Prostate gland (tissue), 2 donors: ENCODE measurements at regions not wholly inside any gene's neighbourhood (a gene's known extent, or its start where the extent isn't known, plus 50 kb on each side); places are given as distances from the start of the nearest gene placed in this dataset.

ENCODE experiments used
- DNase-seq: peaks from one replicate; pipeline ENCODE4 v3.0.0-alpha.2; 2019; ENCODE audit warnings: low spot score
- H3K27ac ChIP-seq, 2 donors: fragments of 200-600 bp; sonication (generic); 2 replicates each; pipeline ENCODE4 v1.5.1; 2017 to 2019
- H3K27me3 ChIP-seq: fragments of 200-600 bp; sonication (generic); replicated peaks from 2 replicates; pipeline ENCODE4 v1.5.1; 2019; ENCODE audit not compliant: insufficient read depth
- H3K36me3 ChIP-seq, 2 donors: fragments of 200-600 bp; sonication (generic); 1 replicate in 1 of 2; 2 replicates in 1 of 2; pipeline versions ENCODE4 v1.5.1 to v1.8.1; 2017 to 2019
- H3K4me1 ChIP-seq: fragments of 200-600 bp; sonication (generic); replicated peaks from 2 replicates; pipeline ENCODE4 v1.5.1; 2019
- H3K4me3 ChIP-seq, 2 donors: fragments of 200-600 bp; sonication (generic); 2 replicates each; pipeline ENCODE4 v1.5.1; 2017 to 2019
- H3K9me3 ChIP-seq: fragments of 200-600 bp; sonication (generic); 2 replicates; pipeline ENCODE4 v1.5.1; 2017
- CTCF ChIP-seq, 4 experiments: fragments of 200-600 bp in 2 of 4; fragments of 450-650 bp in 2 of 4; sonication (generic) in 2 of 4; IDR thresholded peaks; 1 replicate in 3 of 4; 2 replicates in 1 of 4; pipeline ENCODE4 v1.5.1; 2016 to 2019; ENCODE audit warnings: antibody characterized with exemption in 4 of 4, mild to moderate bottlenecking in 2 of 4, moderate library complexity in 2 of 4
- POLR2A ChIP-seq: fragments of 450-650 bp; IDR thresholded peaks from one replicate; pipeline ENCODE4 v1.6.1; 2016; ENCODE audit warnings: antibody characterized with exemption, mild to moderate bottlenecking
- POLR2AphosphoS5 ChIP-seq: sonication (generic); formaldehyde crosslinking; IDR thresholded peaks from one replicate; pipeline ENCODE4 v1.6.1; 2017; ENCODE audit warnings: antibody characterized with exemption
- WGBS: methylation state at CpG from one replicate; pipeline ENCODE4 v1.1.5; 2018; 5-methylcytosine and 5-hydroxymethylcytosine counted together
- intact Hi-C: fragments of 100-400 bp; cut with DNase I; formaldehyde crosslinking; loops from one replicate; pipeline ENCODE4 v1.14.2; 2022

- no peaks in the 10 kb centered on the region for H3K9me3 ChIP-seq
- no peaks in the 10 kb centered on the region for H3K27me3 ChIP-seq
- no peaks in the 10 kb centered on the region for H3K36me3 ChIP-seq
- DNase-seq: no peak
- no peak overlapping the region for H3K27ac ChIP-seq
- H3K4me1 ChIP-seq: no peaks in the 10 kb centered on the region
- TF ChIP-seq POLR2A: no peak
- no peak for TF ChIP-seq POLR2AphosphoS5
- no peak for TF ChIP-seq CTCF (IDR thresholded peaks at IDR 0.05)
- intact Hi-C loops: no loop called here
- H3K4me3 ChIP-seq: no peak overlapping the region
These were observed 109.6 kb upstream of the DPYD start for GRCh38 chr1:98030483-98030882.

- 77% methylated on average over 6 of the region's 6 CpGs for WGBS
These were observed 108.0 kb upstream of the DPYD start for GRCh38 chr1:98028800-98029199.

GRCh38 chr1:98027103-98027705 lies 106.4 kb upstream of the DPYD start:
- intact Hi-C loops: no loop called here

More at GRCh38 chr1:98028800-98029199, 108.0 kb upstream of the DPYD start:
- Histone ChIP-seq H3K27ac (no peak overlapping the region), H3K4me1 (no peaks in the 10 kb centered on the region), H3K9me3 (no peaks in the 10 kb centered on the region), H3K36me3 (no peaks in the 10 kb centered on the region), H3K4me3 (no peak overlapping the region), H3K27me3 (no peaks in the 10 kb centered on the region)
- intact Hi-C loops: no loop called here
- DNase-seq: no peak
- TF ChIP-seq CTCF (IDR thresholded peaks at IDR 0.05): no peak
- no peak for TF ChIP-seq POLR2A
- no peak for TF ChIP-seq POLR2AphosphoS5

GRCh38 chr1:98025858-98026257 lies 105.0 kb upstream of the DPYD start:
- no peaks in the 10 kb centered on the region for H3K9me3 ChIP-seq
- no peaks in the 10 kb centered on the region for H3K4me1 ChIP-seq
- WGBS: 78% methylated on average over 3 of the region's 3 CpGs

More at GRCh38 chr1:98027103-98027705, 106.4 kb upstream of the DPYD start:
- H3K9me3 ChIP-seq: no peaks in the 10 kb centered on the region
- no peak overlapping the region for H3K4me3 ChIP-seq
- no peak overlapping the region for H3K27ac ChIP-seq
- DNase-seq: no peak
- no peaks in the 10 kb centered on the region for H3K4me1 ChIP-seq
- TF ChIP-seq POLR2A (no peak), POLR2AphosphoS5 (no peak), CTCF (IDR thresholded peaks at IDR 0.05) (no peak)
- no peaks in the 10 kb centered on the region for H3K27me3 ChIP-seq
- H3K36me3 ChIP-seq: no peaks in the 10 kb centered on the region
- WGBS: 85% methylated on average over 2 of the region's 2 CpGs

More at GRCh38 chr1:98025858-98026257, 105.0 kb upstream of the DPYD start:
- intact Hi-C loops: no loop called here
- no peak for TF ChIP-seq POLR2AphosphoS5
- no peak for TF ChIP-seq CTCF (IDR thresholded peaks at IDR 0.05)
- no peak for TF ChIP-seq POLR2A
- Histone ChIP-seq H3K27me3 (no peaks in the 10 kb centered on the region), H3K36me3 (no peaks in the 10 kb centered on the region), H3K27ac (no peak overlapping the region), H3K4me3 (no peak overlapping the region)
- no peak for DNase-seq
